ENCODE measurements at regions not wholly inside any gene's neighbourhood (a gene's known extent, or its start where the extent isn't known, plus 50 kb on each side); places are given as distances from the start of the nearest gene placed in this dataset.

- Histone ChIP-seq H3K27me3 (ENCODE audit: insufficient read depth, low read depth) (no peaks in the 10 kb centered on the region), H3K4me1 (ENCODE audit: low read depth, poor library complexity, severe bottlenecking) (no peaks in the 10 kb centered on the region), H2AFZ (ENCODE audit: low read depth) (no peak overlapping the region), H3K9ac (no peak overlapping the region), H3K79me2 (ENCODE audit: insufficient read depth, low read depth) (no peaks in the 10 kb centered on the region), H3K36me3 (ENCODE audit: insufficient read depth) (no peaks in the 10 kb centered on the region), H3K4me3 (IDR thresholded peaks at IDR 0.05; ENCODE audit: insufficient read depth, low read depth, low read length) (no peak overlapping the region), H4K20me1 (ENCODE audit: insufficient read depth) (no peaks in the 10 kb centered on the region), H3K27ac (no peak overlapping the region), H3K4me2 (no peak overlapping the region)
- TF ChIP-seq CTCF (conservative IDR thresholded peaks at IDR 0.05; ENCODE audit: low read depth, low read length) = no peak
Observed at GRCh38 chr12:97316321-97316720, 146.3 kb upstream of the RMST start.

- TF ChIP-seq CTCF (conservative IDR thresholded peaks at IDR 0.05; ENCODE audit: low read depth, low read length) = no peak
- Histone ChIP-seq H2AFZ (ENCODE audit: low read depth) (no peak overlapping the region), H3K4me1 (ENCODE audit: low read depth, poor library complexity, severe bottlenecking) (no peaks in the 10 kb centered on the region), H3K4me2 (no peak overlapping the region), H3K4me3 (IDR thresholded peaks at IDR 0.05; ENCODE audit: insufficient read depth, low read depth, low read length) (no peak overlapping the region), H3K27ac (no peak overlapping the region), H3K36me3 (ENCODE audit: insufficient read depth) (no peaks in the 10 kb centered on the region), H3K79me2 (ENCODE audit: insufficient read depth, low read depth) (no peaks in the 10 kb centered on the region), H4K20me1 (ENCODE audit: insufficient read depth) (no peaks in the 10 kb centered on the region), H3K27me3 (ENCODE audit: insufficient read depth, low read depth) (no peaks in the 10 kb centered on the region), H3K9ac (no peak overlapping the region)
Observed at GRCh38 chr12:97321621-97322020, 141.0 kb upstream of the RMST start.

GRCh38 chr12:97322388-97322787 lies 140.2 kb upstream of the RMST start:
- no peak overlapping the region for H3K4me2 ChIP-seq
- no peaks in the 10 kb centered on the region for H3K36me3 ChIP-seq (ENCODE audit: insufficient read depth)
- no peak overlapping the region for H3K4me3 ChIP-seq (IDR thresholded peaks at IDR 0.05; ENCODE audit: insufficient read depth, low read depth, low read length)
- no peaks in the 10 kb centered on the region for H3K4me1 ChIP-seq (ENCODE audit: low read depth, poor library complexity, severe bottlenecking)
- H3K9ac ChIP-seq = no peak overlapping the region
- H4K20me1 ChIP-seq (ENCODE audit: insufficient read depth) = no peaks in the 10 kb centered on the region
- H3K27ac ChIP-seq = no peak overlapping the region
- H3K79me2 ChIP-seq (ENCODE audit: insufficient read depth, low read depth) = no peaks in the 10 kb centered on the region
- H3K27me3 ChIP-seq (ENCODE audit: insufficient read depth, low read depth) = no peaks in the 10 kb centered on the region
- H2AFZ ChIP-seq (ENCODE audit: low read depth) = no peak overlapping the region
- no peak for TF ChIP-seq CTCF (conservative IDR thresholded peaks at IDR 0.05; ENCODE audit: low read depth, low read length)

- H3K27ac ChIP-seq = no peak overlapping the region
- H2AFZ ChIP-seq (ENCODE audit: low read depth) = no peak overlapping the region
- no peak overlapping the region for H3K4me3 ChIP-seq (IDR thresholded peaks at IDR 0.05; ENCODE audit: insufficient read depth, low read depth, low read length)
- no peaks in the 10 kb centered on the region for H3K4me1 ChIP-seq (ENCODE audit: low read depth, poor library complexity, severe bottlenecking)
- no peak overlapping the region for H3K4me2 ChIP-seq
- no peaks in the 10 kb centered on the region for H3K27me3 ChIP-seq (ENCODE audit: insufficient read depth, low read depth)
- no peaks in the 10 kb centered on the region for H4K20me1 ChIP-seq (ENCODE audit: insufficient read depth)
- no peaks in the 10 kb centered on the region for H3K79me2 ChIP-seq (ENCODE audit: insufficient read depth, low read depth)
- no peak overlapping the region for H3K9ac ChIP-seq
- TF ChIP-seq CTCF (conservative IDR thresholded peaks at IDR 0.05; ENCODE audit: low read depth, low read length) = no peak
- no peaks in the 10 kb centered on the region for H3K36me3 ChIP-seq (ENCODE audit: insufficient read depth)
Observed at GRCh38 chr12:97323154-97323553, 139.4 kb upstream of the RMST start.

- Histone ChIP-seq H3K27ac (no peak overlapping the region), H3K79me2 (ENCODE audit: insufficient read depth, low read depth) (no peaks in the 10 kb centered on the region), H3K27me3 (ENCODE audit: insufficient read depth, low read depth) (no peaks in the 10 kb centered on the region), H3K4me3 (IDR thresholded peaks at IDR 0.05; ENCODE audit: insufficient read depth, low read depth, low read length) (no peak overlapping the region), H3K9ac (no peak overlapping the region), H3K4me2 (no peak overlapping the region), H4K20me1 (ENCODE audit: insufficient read depth) (no peaks in the 10 kb centered on the region), H2AFZ (ENCODE audit: low read depth) (no peak overlapping the region), H3K36me3 (ENCODE audit: insufficient read depth) (no peaks in the 10 kb centered on the region), H3K4me1 (ENCODE audit: low read depth, poor library complexity, severe bottlenecking) (no peaks in the 10 kb centered on the region)
- no peak for TF ChIP-seq CTCF (conservative IDR thresholded peaks at IDR 0.05; ENCODE audit: low read depth, low read length)
Observed at GRCh38 chr12:97324471-97324870, 138.1 kb upstream of the RMST start.
